A549 (cell line): ENCODE measurements at regions not wholly inside any gene's neighbourhood (a gene's known extent, or its start where the extent isn't known, plus 50 kb on each side); places are given as distances from the start of the nearest gene placed in this dataset.

Experiments
- ATAC-seq, 2 experiments: fragments of 200-7000 bp in 1 of 2; fragments of >200 bp in 1 of 2; cut with Nextera tagmentation in 1 of 2; cut with Tn5 transposase in 1 of 2; 3 replicates each; pipeline versions ENCODE4 v1.8.0 to v1.9.1; 2018 to 2020; ENCODE audit warnings: mild to moderate bottlenecking in 1 of 2, moderate library complexity in 1 of 2
- CTCF ChIA-PET: fragments of 300-600 bp; sonication (Branson Sonifier 250); formaldehyde crosslinking; extraction: SDS; loops from one replicate; lab custom pipeline; 2021; ENCODE audit warnings: antibody characterized with exemption, inconsistent platforms; lab: Yijun Ruan, JAX
- POLR2A ChIA-PET: fragments of 350-600 bp; formaldehyde crosslinking; extraction: SDS; loops from one replicate; lab custom pipeline; 2021; ENCODE audit warnings: antibody characterized with exemption, inconsistent platforms; lab: Yijun Ruan, JAX
- DNase-seq, 2 experiments: peaks; one replicate each; pipeline versions ENCODE4 v3.0.0 to v3.0.0-alpha.2; 2011 to 2016; ENCODE audit warnings: low read depth in 1 of 2, low spot score in 1 of 2
- FAIRE-seq: peaks from 2 replicates; lab custom pipeline; 2011; peaks lifted over from hg19 to GRCh38; lab: Jason Lieb, UNC
- H3K27ac ChIP-seq, 2 experiments: fragments of >200 bp; sonication (Bioruptor Twin); formaldehyde crosslinking; 3 replicates each; pipeline ENCODE4 v1.5.1; 2016 to 2017
- H3K4me1 ChIP-seq: fragments of >200 bp; sonication (Bioruptor Twin); formaldehyde crosslinking; 3 replicates; pipeline ENCODE4 v1.6.1; 2016
- H3K4me2 ChIP-seq: fragments of >200 bp; sonication (Bioruptor Twin); formaldehyde crosslinking; 3 replicates; pipeline ENCODE4 v1.6.1; 2016
- H3K4me3 ChIP-seq: fragments of >200 bp; sonication (Bioruptor Twin); formaldehyde crosslinking; 3 replicates; pipeline ENCODE4 v1.5.1; 2016
- H3K9me3 ChIP-seq: fragments of >200 bp; sonication (Bioruptor Twin); formaldehyde crosslinking; 3 replicates; pipeline ENCODE4 v1.6.1; 2016
- BHLHE40 ChIP-seq: IDR thresholded peaks from 2 replicates; pipeline ENCODE4 v1.6.1; 2012; ENCODE audit warnings: low read depth, low read length, inconsistent platforms
- CBX2 ChIP-seq: fragments of 200-600 bp; sonication (generic); IDR thresholded peaks from 2 replicates; pipeline ENCODE4 v1.6.1; 2016; ENCODE audit warnings: low read depth, mild to moderate bottlenecking, borderline replicate concordance
- EHF ChIP-seq: fragments of 250-450 bp; sonication (Bioruptor Pico); IDR thresholded peaks from 2 replicates; pipeline ENCODE4 v1.5.0; 2020; ENCODE audit warnings: mild to moderate bottlenecking
- EHMT2 ChIP-seq: fragments of 200-600 bp; sonication (generic); IDR thresholded peaks from 2 replicates; pipeline ENCODE4 v1.6.1; 2016; ENCODE audit warnings: antibody characterized with exemption, low read depth, mild to moderate bottlenecking, moderate library complexity
- HDAC2 ChIP-seq: fragments of 200-600 bp; sonication (generic); IDR thresholded peaks from 2 replicates; pipeline ENCODE4 v1.6.1; 2016
- HEYL ChIP-seq: fragments of 250-450 bp; sonication (Bioruptor Pico); IDR thresholded peaks from 2 replicates; pipeline ENCODE4 v1.8.0; 2021; ENCODE audit warnings: mild to moderate bottlenecking, moderate library complexity
- HOXA7 ChIP-seq: fragments of 250-450 bp; sonication (Bioruptor Pico); IDR thresholded peaks from 2 replicates; pipeline ENCODE4 v1.5.0; 2020; ENCODE audit warnings: mild to moderate bottlenecking, moderate library complexity
- KDM1A ChIP-seq: fragments of 200-600 bp; sonication (generic); IDR thresholded peaks from 2 replicates; pipeline ENCODE4 v1.6.1; 2016; ENCODE audit warnings: low read depth, mild to moderate bottlenecking
- KDM5A ChIP-seq: fragments of 200-600 bp; sonication (generic); IDR thresholded peaks from 2 replicates; pipeline ENCODE4 v1.6.1; 2016; ENCODE audit warnings: antibody characterized with exemption, mild to moderate bottlenecking
- MAFK ChIP-seq: fragments of 450-650 bp; IDR thresholded peaks from 2 replicates; pipeline ENCODE4 v1.6.1; 2014; ENCODE audit not compliant: partially characterized antibody
- MYC ChIP-seq: IDR thresholded peaks from 2 replicates; pipeline ENCODE4 v1.6.1; 2012; ENCODE audit warnings: mild to moderate bottlenecking, inconsistent platforms, low read length, improper control_type of control experiment, borderline replicate concordance
- RFX5 ChIP-seq: fragments of 450-650 bp; IDR thresholded peaks from 2 replicates; pipeline ENCODE4 v1.7.1; 2014; ENCODE audit warnings: antibody characterized with exemption, mild to moderate bottlenecking, moderate library complexity
- TFCP2L1 ChIP-seq: fragments of 250-450 bp; sonication (Bioruptor Pico); IDR thresholded peaks from 2 replicates; pipeline ENCODE4 v1.5.0; 2021; ENCODE audit warnings: mild to moderate bottlenecking
- TP53 ChIP-seq: fragments of 250-450 bp; sonication (Bioruptor Pico); IDR thresholded peaks from 2 replicates; pipeline ENCODE4 v1.5.0; 2021; ENCODE audit warnings: mild to moderate bottlenecking, moderate library complexity
- ZSCAN20 ChIP-seq: fragments of 250-450 bp; sonication (Bioruptor Pico); IDR thresholded peaks from 2 replicates; pipeline ENCODE4 v1.8.0; 2022; ENCODE audit warnings: mild to moderate bottlenecking, moderate library complexity
- whole genome bisulfite sequencing: methylation state at CpG from one replicate; pipeline ENCODE4 v1.1.6; 2017; ENCODE audit errors: missing lambda C conversion rate; 5-methylcytosine and 5-hydroxymethylcytosine counted together
- TF ChIP-seq, protein P1 (sequence below): fragments of >200 bp; sonication (Bioruptor Twin); formaldehyde crosslinking; IDR thresholded peaks from 2 replicates; pipeline ENCODE4 v1.6.1; 2016
- TF ChIP-seq, protein P2 (sequence below): fragments of 450-650 bp; IDR thresholded peaks from 2 replicates; pipeline ENCODE4 v1.6.1; 2014; ENCODE audit warnings: antibody characterized with exemption
- TF ChIP-seq, protein P3 (sequence below): fragments of >200 bp; sonication (Bioruptor Twin); formaldehyde crosslinking; IDR thresholded peaks from 3 replicates; pipeline ENCODE4 v1.6.1; 2016
- TF ChIP-seq, protein P4 (sequence below): fragments of 250-450 bp; sonication (Bioruptor Pico); IDR thresholded peaks from 2 replicates; pipeline ENCODE4 v1.5.0; 2020; ENCODE audit warnings: low read depth, mild to moderate bottlenecking, moderate library complexity
- TF ChIP-seq, protein P5 (sequence below): fragments of 200-600 bp; sonication (generic); IDR thresholded peaks from 2 replicates; pipeline ENCODE4 v1.6.1; 2016; ENCODE audit warnings: antibody characterized with exemption, mild to moderate bottlenecking, moderate library complexity

DNA sequence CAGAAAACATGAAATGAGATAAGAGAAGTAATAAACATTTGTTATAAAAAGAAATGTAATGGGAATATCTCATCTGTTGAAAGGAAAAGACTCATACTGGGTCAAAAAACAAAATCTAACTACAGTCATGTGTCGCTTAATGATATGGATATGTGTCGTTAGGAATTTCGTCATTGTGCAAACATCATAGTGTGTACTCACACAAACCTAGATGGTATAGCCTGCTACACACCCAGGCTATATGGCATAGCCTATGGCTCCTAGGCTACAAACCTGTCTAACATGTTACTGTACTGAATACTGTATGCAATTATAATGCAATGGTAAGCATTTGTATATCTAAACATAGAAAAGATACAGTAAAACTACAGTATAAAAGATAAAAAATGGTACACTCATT, 89.8 kb upstream of the ZC3H12C start:
- H3K4me3 ChIP-seq = no peak overlapping the region
- no peak for ATAC-seq

DNA sequence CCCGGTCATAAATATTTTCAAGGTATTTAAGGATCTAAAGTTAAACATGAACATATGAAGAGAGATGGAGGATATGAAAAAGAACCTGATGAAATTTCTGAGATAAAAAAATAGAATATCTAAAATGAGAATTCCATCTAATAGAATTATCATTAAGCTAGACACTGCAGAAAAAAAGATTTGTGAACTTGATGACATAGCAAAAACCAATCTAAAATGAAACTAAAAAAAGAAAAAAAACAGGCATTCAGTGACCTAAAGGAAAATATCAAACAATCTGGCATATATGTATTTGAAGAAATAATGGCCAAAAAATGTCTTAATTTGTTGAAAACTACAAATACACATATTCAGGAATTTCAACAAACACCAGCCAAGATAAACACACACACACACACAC, 81.6 kb upstream of the ZC3H12C start:
- Histone ChIP-seq H3K4me1 (no peaks in the 10 kb centered on the region), H3K27ac (no peak overlapping the region), H3K4me2 (no peak overlapping the region), H3K4me3 (no peak overlapping the region), H3K9me3 (peaks cover 9% of the 10 kb centered on the region; the same call in 2 of the 3 replicates)
- ATAC-seq (no peak), FAIRE-seq (no peak), DNase-seq (no peak)
- POLR2A ChIA-PET = no interaction called here
- 100% methylated on average over 1 of the region's 1 CpG for WGBS
- TF ChIP-seq, protein P1, sequence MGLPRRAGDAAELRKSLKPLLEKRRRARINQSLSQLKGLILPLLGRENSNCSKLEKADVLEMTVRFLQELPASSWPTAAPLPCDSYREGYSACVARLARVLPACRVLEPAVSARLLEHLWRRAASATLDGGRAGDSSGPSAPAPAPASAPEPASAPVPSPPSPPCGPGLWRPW = no peak
- TF ChIP-seq, protein P2, sequence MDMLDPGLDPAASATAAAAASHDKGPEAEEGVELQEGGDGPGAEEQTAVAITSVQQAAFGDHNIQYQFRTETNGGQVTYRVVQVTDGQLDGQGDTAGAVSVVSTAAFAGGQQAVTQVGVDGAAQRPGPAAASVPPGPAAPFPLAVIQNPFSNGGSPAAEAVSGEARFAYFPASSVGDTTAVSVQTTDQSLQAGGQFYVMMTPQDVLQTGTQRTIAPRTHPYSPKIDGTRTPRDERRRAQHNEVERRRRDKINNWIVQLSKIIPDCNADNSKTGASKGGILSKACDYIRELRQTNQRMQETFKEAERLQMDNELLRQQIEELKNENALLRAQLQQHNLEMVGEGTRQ = no peak
- TF ChIP-seq, protein P3, sequence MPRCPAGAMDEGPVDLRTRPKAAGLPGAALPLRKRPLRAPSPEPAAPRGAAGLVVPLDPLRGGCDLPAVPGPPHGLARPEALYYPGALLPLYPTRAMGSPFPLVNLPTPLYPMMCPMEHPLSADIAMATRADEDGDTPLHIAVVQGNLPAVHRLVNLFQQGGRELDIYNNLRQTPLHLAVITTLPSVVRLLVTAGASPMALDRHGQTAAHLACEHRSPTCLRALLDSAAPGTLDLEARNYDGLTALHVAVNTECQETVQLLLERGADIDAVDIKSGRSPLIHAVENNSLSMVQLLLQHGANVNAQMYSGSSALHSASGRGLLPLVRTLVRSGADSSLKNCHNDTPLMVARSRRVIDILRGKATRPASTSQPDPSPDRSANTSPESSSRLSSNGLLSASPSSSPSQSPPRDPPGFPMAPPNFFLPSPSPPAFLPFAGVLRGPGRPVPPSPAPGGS = no peak
- TF ChIP-seq TFCP2L1 (no peak), MAFK (peak; percentile 63), EHMT2 (no peak)
- CTCF ChIA-PET = no interaction called here

More for the DNA sequence above, 89.8 kb upstream of the ZC3H12C start:
- no peak for FAIRE-seq
- H3K9me3 ChIP-seq = no peaks in the 10 kb centered on the region
- no peak overlapping the region for H3K4me2 ChIP-seq
- 85% methylated on average over 3 of the region's 3 CpGs for WGBS
- ChIA-PET CTCF (no interaction called here), POLR2A (no interaction called here)
- H3K27ac ChIP-seq = no peak overlapping the region
- TF ChIP-seq RFX5 = no peak
- DNase-seq = no peak
- H3K4me1 ChIP-seq = peaks cover 16% of the 10 kb centered on the region; the same call in 2 of the 3 replicates

DNA sequence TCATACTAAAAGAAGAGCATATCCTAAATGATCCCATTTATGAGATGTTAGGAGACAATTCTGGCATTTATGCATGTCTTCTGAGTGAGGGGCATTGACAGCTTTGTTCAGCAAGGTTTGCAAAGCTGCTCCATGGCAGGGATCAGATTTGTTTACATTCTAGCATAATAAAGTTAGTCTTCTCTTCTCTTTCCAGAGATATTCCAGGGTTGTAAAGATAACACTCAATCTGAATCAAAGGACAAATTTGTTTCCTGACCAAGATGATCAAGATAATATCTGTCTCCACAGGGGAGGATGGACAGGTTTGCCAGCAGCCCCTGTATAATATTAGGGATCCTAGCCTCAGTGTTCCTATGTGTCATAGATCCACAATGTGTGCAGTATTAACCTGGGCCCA, 77.5 kb upstream of the ZC3H12C start:
- DNase-seq = no peak
- TF ChIP-seq, protein P4, sequence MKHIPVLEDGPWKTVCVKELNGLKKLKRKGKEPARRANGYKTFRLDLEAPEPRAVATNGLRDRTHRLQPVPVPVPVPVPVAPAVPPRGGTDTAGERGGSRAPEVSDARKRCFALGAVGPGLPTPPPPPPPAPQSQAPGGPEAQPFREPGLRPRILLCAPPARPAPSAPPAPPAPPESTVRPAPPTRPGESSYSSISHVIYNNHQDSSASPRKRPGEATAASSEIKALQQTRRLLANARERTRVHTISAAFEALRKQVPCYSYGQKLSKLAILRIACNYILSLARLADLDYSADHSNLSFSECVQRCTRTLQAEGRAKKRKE (CRISPR knock-in tag) = no peak
- TF ChIP-seq, protein P3 = no peak
- TF ChIP-seq HDAC2 = no peak
- TF ChIP-seq ZSCAN20 (CRISPR knock-in tag) = no peak
- no peak for TF ChIP-seq BHLHE40
- TF ChIP-seq TP53 (CRISPR knock-in tag) = no peak
- no peak for TF ChIP-seq HOXA7 (CRISPR knock-in tag)
- ChIA-PET POLR2A (no interaction called here), CTCF (no interaction called here)
- H3K4me2 ChIP-seq = no peak overlapping the region
- no peak for ATAC-seq
- no peak overlapping the region for H3K4me3 ChIP-seq
- no peaks in the 10 kb centered on the region for H3K4me1 ChIP-seq
- FAIRE-seq = no peak
- H3K27ac ChIP-seq = no peak overlapping the region
- H3K9me3 ChIP-seq = peaks cover 6% of the 10 kb centered on the region; the same call in 2 of the 3 replicates

DNA sequence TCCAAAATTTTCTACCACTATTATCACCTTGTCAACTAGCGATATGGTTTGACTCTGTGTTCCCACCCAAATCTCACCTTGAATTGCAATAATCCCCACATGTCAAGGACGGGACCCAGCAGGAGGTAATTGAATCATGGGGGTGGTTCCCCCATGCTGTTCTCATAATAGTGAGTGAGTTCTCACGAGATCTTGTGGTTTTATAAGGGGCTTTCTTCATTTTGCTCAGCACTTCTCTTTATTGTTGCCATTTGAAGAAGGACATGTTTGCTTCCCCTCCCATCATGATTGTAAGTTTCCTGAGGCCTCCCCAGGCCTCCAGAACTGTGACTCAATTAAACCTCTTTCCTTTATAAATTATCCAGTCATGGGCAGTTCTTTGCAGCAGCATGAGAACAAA, 73.5 kb upstream of the ZC3H12C start:
- no peak overlapping the region for H3K4me2 ChIP-seq
- DNase-seq (no peak), FAIRE-seq (no peak), ATAC-seq (no peak)
- no peak overlapping the region for H3K4me3 ChIP-seq
- POLR2A ChIA-PET = no interaction called here
- TF ChIP-seq MYC = no peak
- no peak for TF ChIP-seq EHF (CRISPR knock-in tag)
- TF ChIP-seq, protein P3 = no peak
- TF ChIP-seq KDM5A = no peak
- TF ChIP-seq TFCP2L1 = no peak
- no peak for TF ChIP-seq HEYL
- TF ChIP-seq CBX2 = no peak
- TF ChIP-seq, protein P5, sequence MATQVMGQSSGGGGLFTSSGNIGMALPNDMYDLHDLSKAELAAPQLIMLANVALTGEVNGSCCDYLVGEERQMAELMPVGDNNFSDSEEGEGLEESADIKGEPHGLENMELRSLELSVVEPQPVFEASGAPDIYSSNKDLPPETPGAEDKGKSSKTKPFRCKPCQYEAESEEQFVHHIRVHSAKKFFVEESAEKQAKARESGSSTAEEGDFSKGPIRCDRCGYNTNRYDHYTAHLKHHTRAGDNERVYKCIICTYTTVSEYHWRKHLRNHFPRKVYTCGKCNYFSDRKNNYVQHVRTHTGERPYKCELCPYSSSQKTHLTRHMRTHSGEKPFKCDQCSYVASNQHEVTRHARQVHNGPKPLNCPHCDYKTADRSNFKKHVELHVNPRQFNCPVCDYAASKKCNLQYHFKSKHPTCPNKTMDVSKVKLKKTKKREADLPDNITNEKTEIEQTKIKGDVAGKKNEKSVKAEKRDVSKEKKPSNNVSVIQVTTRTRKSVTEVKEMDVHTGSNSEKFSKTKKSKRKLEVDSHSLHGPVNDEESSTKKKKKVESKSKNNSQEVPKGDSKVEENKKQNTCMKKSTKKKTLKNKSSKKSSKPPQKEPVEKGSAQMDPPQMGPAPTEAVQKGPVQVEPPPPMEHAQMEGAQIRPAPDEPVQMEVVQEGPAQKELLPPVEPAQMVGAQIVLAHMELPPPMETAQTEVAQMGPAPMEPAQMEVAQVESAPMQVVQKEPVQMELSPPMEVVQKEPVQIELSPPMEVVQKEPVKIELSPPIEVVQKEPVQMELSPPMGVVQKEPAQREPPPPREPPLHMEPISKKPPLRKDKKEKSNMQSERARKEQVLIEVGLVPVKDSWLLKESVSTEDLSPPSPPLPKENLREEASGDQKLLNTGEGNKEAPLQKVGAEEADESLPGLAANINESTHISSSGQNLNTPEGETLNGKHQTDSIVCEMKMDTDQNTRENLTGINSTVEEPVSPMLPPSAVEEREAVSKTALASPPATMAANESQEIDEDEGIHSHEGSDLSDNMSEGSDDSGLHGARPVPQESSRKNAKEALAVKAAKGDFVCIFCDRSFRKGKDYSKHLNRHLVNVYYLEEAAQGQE = no peak
- no peak for TF ChIP-seq MAFK
- no peak for TF ChIP-seq KDM1A
- CTCF ChIA-PET = no interaction called here
- no peak overlapping the region for H3K27ac ChIP-seq
- H3K4me1 ChIP-seq = no peaks in the 10 kb centered on the region
- 58% methylated on average over 3 of the region's 3 CpGs for WGBS
- no peaks in the 10 kb centered on the region for H3K9me3 ChIP-seq
